Stimulated activated effector memory CD8-positive, alpha-beta T cell treated with anti-CD3 and anti-CD28 coated beads, Interleukin-12 subunit alpha, Interleukin-12 subunit beta, amount 100 ng/mL, for 72 hours (primary cell): ENCODE measurements at regions not wholly inside any gene's neighbourhood (a gene's known extent, or its start where the extent isn't known, plus 50 kb on each side); places are given as distances from the start of the nearest gene placed in this dataset.

Experiments used
- ATAC-seq: fragments of 150-1000 bp; cut with Tn5 transposase; 2 replicates; pipeline ENCODE4 v1.10.0; 2021
- DNase-seq, 2 donors: peaks; one replicate each; pipeline ENCODE4 v3.0.0; 2021 to 2022; ENCODE audit warnings: low spot score in 2 of 2
- H3K27ac Mint-ChIP-seq: one replicate; pipeline ENCODE4 v1.8.0; 2022; ENCODE audit warnings: mild to moderate bottlenecking, mixed read lengths
- H3K36me3 Mint-ChIP-seq: one replicate; pipeline ENCODE4 v1.8.0; 2022; ENCODE audit warnings: mild to moderate bottlenecking, mixed read lengths
- H3K4me1 Mint-ChIP-seq: one replicate; pipeline ENCODE4 v1.8.0; 2022; ENCODE audit warnings: mixed read lengths
- H3K4me3 Mint-ChIP-seq: one replicate; pipeline ENCODE4 v1.8.0; 2022; ENCODE audit warnings: mild to moderate bottlenecking, mixed read lengths
- H3K9me3 Mint-ChIP-seq: one replicate; pipeline ENCODE4 v1.8.0; 2022; ENCODE audit warnings: mixed read lengths

- Mint-ChIP-seq H3K4me3 (no peak overlapping the region), H3K36me3 (no peaks in the 10 kb centered on the region), H3K4me1 (no peaks in the 10 kb centered on the region), H3K9me3 (no peaks in the 10 kb centered on the region), H3K27ac (no peak overlapping the region)
- DNase-seq: no peak
- peak; percentile 48 for ATAC-seq
Observed at GRCh38 chr11:95324826-95325225, 93.8 kb upstream of the SESN3 start.

GRCh38 chr11:95322539-95322938 is 91.5 kb upstream of the SESN3 start:
- Mint-ChIP-seq H3K9me3 (no peaks in the 10 kb centered on the region), H3K4me1 (no peaks in the 10 kb centered on the region), H3K4me3 (no peak overlapping the region), H3K36me3 (no peaks in the 10 kb centered on the region), H3K27ac (no peak overlapping the region)
- ATAC-seq (no peak), DNase-seq (no peak)

- no peaks in the 10 kb centered on the region for H3K9me3 Mint-ChIP-seq
- no peaks in the 10 kb centered on the region for H3K4me1 Mint-ChIP-seq
- DNase-seq: no peak
- no peak overlapping the region for H3K4me3 Mint-ChIP-seq
- no peak for ATAC-seq
- no peak overlapping the region for H3K27ac Mint-ChIP-seq
- no peaks in the 10 kb centered on the region for H3K36me3 Mint-ChIP-seq
Observed at GRCh38 chr11:95318498-95318897, 87.5 kb upstream of the SESN3 start.

GRCh38 chr11:95308512-95309035 is 77.6 kb upstream of the SESN3 start:
- DNase-seq: no peak
- no peaks in the 10 kb centered on the region for H3K36me3 Mint-ChIP-seq
- no peaks in the 10 kb centered on the region for H3K9me3 Mint-ChIP-seq
- ATAC-seq: no peak
- H3K27ac Mint-ChIP-seq: no peak overlapping the region
- H3K4me1 Mint-ChIP-seq: no peaks in the 10 kb centered on the region
- H3K4me3 Mint-ChIP-seq: no peak overlapping the region

- Mint-ChIP-seq H3K4me1 (no peaks in the 10 kb centered on the region), H3K4me3 (no peak overlapping the region), H3K27ac (no peak overlapping the region), H3K9me3 (no peaks in the 10 kb centered on the region), H3K36me3 (no peaks in the 10 kb centered on the region)
- DNase-seq (no peak), ATAC-seq (no peak)
Observed at GRCh38 chr11:95307286-95307685, 76.3 kb upstream of the SESN3 start.

GRCh38 chr11:95306801-95307200 is 75.8 kb upstream of the SESN3 start:
- ATAC-seq (no peak), DNase-seq (no peak)
- H3K4me1 Mint-ChIP-seq: no peaks in the 10 kb centered on the region
- no peaks in the 10 kb centered on the region for H3K9me3 Mint-ChIP-seq
- H3K36me3 Mint-ChIP-seq: no peaks in the 10 kb centered on the region
- no peak overlapping the region for H3K4me3 Mint-ChIP-seq
- H3K27ac Mint-ChIP-seq: no peak overlapping the region

GRCh38 chr11:95306123-95306522 is 75.1 kb upstream of the SESN3 start:
- H3K36me3 Mint-ChIP-seq: no peaks in the 10 kb centered on the region
- DNase-seq: no peak
- no peak overlapping the region for H3K27ac Mint-ChIP-seq
- ATAC-seq: no peak
- H3K9me3 Mint-ChIP-seq: no peaks in the 10 kb centered on the region
- H3K4me3 Mint-ChIP-seq: no peak overlapping the region
- H3K4me1 Mint-ChIP-seq: no peaks in the 10 kb centered on the region

GRCh38 chr11:95305705-95306104 is 74.7 kb upstream of the SESN3 start:
- Mint-ChIP-seq H3K27ac (no peak overlapping the region), H3K9me3 (no peaks in the 10 kb centered on the region), H3K4me3 (no peak overlapping the region), H3K36me3 (no peaks in the 10 kb centered on the region), H3K4me1 (no peaks in the 10 kb centered on the region)
- DNase-seq: no peak
- ATAC-seq: no peak

GRCh38 chr11:95304777-95305176 is 73.8 kb upstream of the SESN3 start:
- Mint-ChIP-seq H3K9me3 (no peaks in the 10 kb centered on the region), H3K36me3 (no peaks in the 10 kb centered on the region), H3K27ac (no peak overlapping the region), H3K4me1 (no peaks in the 10 kb centered on the region), H3K4me3 (no peak overlapping the region)
- DNase-seq (no peak), ATAC-seq (no peak)

GRCh38 chr11:95302211-95302610 is 71.2 kb upstream of the SESN3 start:
- Mint-ChIP-seq H3K4me1 (no peaks in the 10 kb centered on the region), H3K4me3 (no peak overlapping the region), H3K36me3 (no peaks in the 10 kb centered on the region), H3K9me3 (no peaks in the 10 kb centered on the region), H3K27ac (no peak overlapping the region)
- ATAC-seq: no peak
- DNase-seq: no peak

GRCh38 chr11:95301474-95301873 is 70.5 kb upstream of the SESN3 start:
- Mint-ChIP-seq H3K36me3 (no peaks in the 10 kb centered on the region), H3K4me3 (no peak overlapping the region)
- no peak for ATAC-seq

GRCh38 chr11:95299078-95299679 is 68.2 kb upstream of the SESN3 start:
- no peaks in the 10 kb centered on the region for H3K36me3 Mint-ChIP-seq
- H3K4me1 Mint-ChIP-seq: no peaks in the 10 kb centered on the region
- H3K9me3 Mint-ChIP-seq: no peaks in the 10 kb centered on the region
- H3K27ac Mint-ChIP-seq: no peak overlapping the region
- no peak overlapping the region for H3K4me3 Mint-ChIP-seq
- DNase-seq (no peak), ATAC-seq (no peak)

More at GRCh38 chr11:95301474-95301873, 70.5 kb upstream of the SESN3 start:
- Mint-ChIP-seq H3K4me1 (no peaks in the 10 kb centered on the region), H3K27ac (no peak overlapping the region), H3K9me3 (no peaks in the 10 kb centered on the region)
- no peak for DNase-seq

- no peaks in the 10 kb centered on the region for H3K36me3 Mint-ChIP-seq
- no peak overlapping the region for H3K4me3 Mint-ChIP-seq
- no peaks in the 10 kb centered on the region for H3K4me1 Mint-ChIP-seq
- no peak for ATAC-seq
- DNase-seq: no peak
- no peaks in the 10 kb centered on the region for H3K9me3 Mint-ChIP-seq
- no peak overlapping the region for H3K27ac Mint-ChIP-seq
Observed at GRCh38 chr11:95297680-95298452, 66.9 kb upstream of the SESN3 start.

GRCh38 chr11:95296621-95297025 is 65.6 kb upstream of the SESN3 start:
- no peaks in the 10 kb centered on the region for H3K9me3 Mint-ChIP-seq
- H3K27ac Mint-ChIP-seq: no peak overlapping the region
- DNase-seq: no peak
- ATAC-seq: no peak
- H3K36me3 Mint-ChIP-seq: no peaks in the 10 kb centered on the region
- H3K4me1 Mint-ChIP-seq: no peaks in the 10 kb centered on the region
- H3K4me3 Mint-ChIP-seq: no peak overlapping the region

- H3K4me1 Mint-ChIP-seq: no peaks in the 10 kb centered on the region
- no peaks in the 10 kb centered on the region for H3K36me3 Mint-ChIP-seq
- ATAC-seq (no peak), DNase-seq (no peak)
- H3K9me3 Mint-ChIP-seq: no peaks in the 10 kb centered on the region
- no peak overlapping the region for H3K27ac Mint-ChIP-seq
- no peak overlapping the region for H3K4me3 Mint-ChIP-seq
Observed at GRCh38 chr11:95296165-95296564, 65.2 kb upstream of the SESN3 start.
